MCF 10A (cell line): ENCODE measurements at regions not wholly inside any gene's neighbourhood (a gene's known extent, or its start where the extent isn't known, plus 50 kb on each side); places are given as distances from the start of the nearest gene placed in this dataset.
"Not testable (repeated sequence)": the region's sequence is repeated elsewhere in the genome, so short reads cannot be mapped to it uniquely, and the experiment has no call there.

Experiments used
- BruUV-seq: library from RNA; stranded (reverse); fragments of 400-500 nt; replicated peaks from 2 replicates; lab custom pipeline; 2021; lab: Mats Ljungman, UMichigan
- CTCF ChIA-PET: fragments of 300-600 bp; sonication (Branson Sonifier 250); formaldehyde crosslinking; extraction: SDS; loops from one replicate; lab custom pipeline; 2021; ENCODE audit warnings: antibody characterized with exemption, inconsistent platforms; lab: Yijun Ruan, JAX
- POLR2A ChIA-PET: fragments of 300-600, 350-650 bp; sonication (Branson Sonifier 250); formaldehyde crosslinking; extraction: SDS; loops from one replicate; lab custom pipeline; 2020; ENCODE audit warnings: antibody characterized with exemption, inconsistent platforms; lab: Yijun Ruan, JAX
- DNase-seq: peaks from one replicate; pipeline ENCODE4 v3.0.0-alpha.2; 2018; ENCODE audit not compliant: unreplicated experiment
- H3K27ac Mint-ChIP-seq: one replicate; pipeline ENCODE4 v1.8.0; 2022; ENCODE audit warnings: mild to moderate bottlenecking, low read depth, mixed read lengths; ENCODE audit not compliant: unreplicated experiment
- H3K27me3 Mint-ChIP-seq: one replicate; pipeline ENCODE4 v1.8.0; 2022; ENCODE audit warnings: mixed read lengths; ENCODE audit not compliant: insufficient read depth, unreplicated experiment
- H3K36me3 Mint-ChIP-seq: one replicate; pipeline ENCODE4 v1.8.0; 2022; ENCODE audit warnings: mild to moderate bottlenecking, moderate library complexity, mixed read lengths; ENCODE audit not compliant: insufficient read depth, unreplicated experiment
- H3K4me1 Mint-ChIP-seq: one replicate; pipeline ENCODE4 v1.8.0; 2022; ENCODE audit warnings: mixed read lengths; ENCODE audit not compliant: insufficient read depth, unreplicated experiment
- H3K4me3 Mint-ChIP-seq: one replicate; pipeline ENCODE4 v1.8.0; 2022; ENCODE audit warnings: mild to moderate bottlenecking, moderate library complexity, mixed read lengths; ENCODE audit not compliant: unreplicated experiment
- H3K9me3 Mint-ChIP-seq: one replicate; pipeline ENCODE4 v1.8.0; 2022; ENCODE audit warnings: mixed read lengths; ENCODE audit not compliant: unreplicated experiment
- intact Hi-C: fragments of 100-400 bp; cut with micrococcal nuclease; formaldehyde crosslinking; loops from 2 replicates; pipeline ENCODE4 v1.14.1; 2022
- TF ChIP-seq, protein P1 (sequence below): fragments of 200-600 bp; IDR thresholded peaks from one replicate; pipeline ENCODE4 v1.8.0; 2022; ENCODE audit warnings: antibody characterized with exemption, mild to moderate bottlenecking; ENCODE audit not compliant: unreplicated experiment

DNA sequence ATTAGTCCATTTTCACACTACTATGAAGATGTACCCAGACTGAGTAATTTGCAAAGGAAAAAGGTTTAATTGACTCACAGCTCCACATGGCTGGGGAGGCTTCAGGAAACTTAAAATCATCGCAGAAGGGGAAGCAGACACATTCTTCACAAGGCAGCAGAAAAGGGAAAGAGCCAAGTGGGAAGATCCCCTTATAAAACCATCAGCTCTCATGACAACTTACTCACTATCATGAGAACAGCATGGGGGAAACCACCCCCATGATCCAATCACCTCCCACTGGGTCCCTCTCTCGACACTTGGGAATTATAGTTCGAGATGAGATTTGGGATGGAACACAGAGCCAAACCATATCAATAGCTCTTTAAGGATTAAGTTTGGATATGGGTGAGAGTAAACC is 246.1 kb upstream of the CYRIA start:
- intact Hi-C loops = no loop called here
- H3K27ac Mint-ChIP-seq = no peak overlapping the region
- H3K36me3 Mint-ChIP-seq = no peaks in the 10 kb centered on the region
- no peak for DNase-seq
- H3K27me3 Mint-ChIP-seq = no peaks in the 10 kb centered on the region
- H3K9me3 Mint-ChIP-seq = peaks cover 18% of the 10 kb centered on the region
- BruUV-seq = no TSS peak
- TF ChIP-seq, protein P1, sequence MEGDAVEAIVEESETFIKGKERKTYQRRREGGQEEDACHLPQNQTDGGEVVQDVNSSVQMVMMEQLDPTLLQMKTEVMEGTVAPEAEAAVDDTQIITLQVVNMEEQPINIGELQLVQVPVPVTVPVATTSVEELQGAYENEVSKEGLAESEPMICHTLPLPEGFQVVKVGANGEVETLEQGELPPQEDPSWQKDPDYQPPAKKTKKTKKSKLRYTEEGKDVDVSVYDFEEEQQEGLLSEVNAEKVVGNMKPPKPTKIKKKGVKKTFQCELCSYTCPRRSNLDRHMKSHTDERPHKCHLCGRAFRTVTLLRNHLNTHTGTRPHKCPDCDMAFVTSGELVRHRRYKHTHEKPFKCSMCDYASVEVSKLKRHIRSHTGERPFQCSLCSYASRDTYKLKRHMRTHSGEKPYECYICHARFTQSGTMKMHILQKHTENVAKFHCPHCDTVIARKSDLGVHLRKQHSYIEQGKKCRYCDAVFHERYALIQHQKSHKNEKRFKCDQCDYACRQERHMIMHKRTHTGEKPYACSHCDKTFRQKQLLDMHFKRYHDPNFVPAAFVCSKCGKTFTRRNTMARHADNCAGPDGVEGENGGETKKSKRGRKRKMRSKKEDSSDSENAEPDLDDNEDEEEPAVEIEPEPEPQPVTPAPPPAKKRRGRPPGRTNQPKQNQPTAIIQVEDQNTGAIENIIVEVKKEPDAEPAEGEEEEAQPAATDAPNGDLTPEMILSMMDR = no peak
- POLR2A ChIA-PET = interaction anchor here (1.4 to 1.5 kb wide), 2 partner anchors 9 to 26 kb away, joined by 3 read pairs; no protein-coding TSS in a partner anchor
- H3K4me3 Mint-ChIP-seq = no peak overlapping the region
- H3K4me1 Mint-ChIP-seq = peaks cover 4% of the 10 kb centered on the region
- CTCF ChIA-PET = interaction anchor here (0.6 to 1.1 kb wide), 3 partner anchors 8 to 398 kb away, joined by 3 read pairs; no protein-coding TSS in a partner anchor

DNA sequence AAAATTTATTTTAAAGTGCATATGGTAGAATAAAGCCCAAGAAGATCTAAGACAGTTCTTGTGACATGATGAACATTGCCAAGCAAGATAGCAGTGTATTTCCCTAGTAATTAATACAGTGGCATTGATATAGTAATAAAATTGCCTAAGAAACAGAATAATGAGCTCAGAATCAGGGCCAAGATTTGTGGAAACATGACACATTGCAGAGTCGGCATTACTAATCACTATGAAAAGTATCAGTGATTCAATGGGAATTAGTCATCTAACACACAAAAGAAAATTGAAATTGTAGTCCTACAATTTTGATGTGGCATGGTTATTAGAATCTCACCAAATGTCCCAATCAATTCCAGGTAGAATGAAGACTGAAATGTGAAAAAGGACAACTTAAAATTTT is 243.0 kb upstream of the CYRIA start:
- no peak overlapping the region for H3K4me3 Mint-ChIP-seq
- TF ChIP-seq, protein P1 = no peak
- no peaks in the 10 kb centered on the region for H3K36me3 Mint-ChIP-seq
- H3K27ac Mint-ChIP-seq = no peak overlapping the region
- peaks cover 25% of the 10 kb centered on the region for H3K9me3 Mint-ChIP-seq
- POLR2A ChIA-PET = interaction anchor here (0.6 to 1.8 kb wide), 4 partner anchors 47 to 669 kb away, joined by 3 to 6 read pairs (median 4); no protein-coding TSS in a partner anchor
- no TSS peak for BruUV-seq
- H3K4me1 Mint-ChIP-seq = peaks cover 4% of the 10 kb centered on the region
- H3K27me3 Mint-ChIP-seq = no peaks in the 10 kb centered on the region
- CTCF ChIA-PET = interaction anchor here (0.7 to 1.0 kb wide), 2 partner anchors 136 to 288 kb away, joined by 3 read pairs; no protein-coding TSS in a partner anchor
- peak; percentile 52 for DNase-seq
- intact Hi-C loops = no loop called here

DNA sequence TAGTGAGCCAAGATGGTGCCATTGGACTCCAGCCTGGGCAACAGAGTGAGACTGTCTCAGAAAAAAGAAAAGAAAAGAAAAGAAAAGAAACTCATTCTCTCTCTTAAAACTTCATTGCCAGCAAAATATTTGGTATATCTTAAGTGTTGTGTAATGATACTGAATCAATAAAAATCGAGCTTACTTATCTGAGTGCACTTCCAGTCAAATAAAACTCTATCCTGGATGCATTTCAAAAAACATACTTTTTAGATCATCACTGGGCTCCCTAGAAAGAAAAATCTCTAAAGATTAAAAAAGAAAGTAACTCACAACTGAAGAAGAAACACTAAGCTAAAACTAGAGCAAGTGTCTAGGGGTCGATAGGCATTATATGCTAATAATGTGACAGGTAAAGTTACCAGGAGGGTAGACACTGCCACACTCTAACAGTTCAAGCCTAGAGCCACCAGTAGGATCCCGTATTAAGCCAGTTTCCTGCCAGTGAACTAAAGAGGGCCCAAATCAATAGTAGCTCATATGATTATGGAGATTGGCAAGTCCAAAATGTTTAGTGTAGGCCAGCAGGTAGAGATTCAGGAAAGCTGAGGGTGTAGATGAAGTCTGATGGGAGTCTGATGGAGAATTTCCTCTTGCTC is 242.1 kb upstream of the CYRIA start:
- TF ChIP-seq, protein P1 = no peak
- peaks cover 4% of the 10 kb centered on the region for H3K4me1 Mint-ChIP-seq
- BruUV-seq = no TSS peak

DNA sequence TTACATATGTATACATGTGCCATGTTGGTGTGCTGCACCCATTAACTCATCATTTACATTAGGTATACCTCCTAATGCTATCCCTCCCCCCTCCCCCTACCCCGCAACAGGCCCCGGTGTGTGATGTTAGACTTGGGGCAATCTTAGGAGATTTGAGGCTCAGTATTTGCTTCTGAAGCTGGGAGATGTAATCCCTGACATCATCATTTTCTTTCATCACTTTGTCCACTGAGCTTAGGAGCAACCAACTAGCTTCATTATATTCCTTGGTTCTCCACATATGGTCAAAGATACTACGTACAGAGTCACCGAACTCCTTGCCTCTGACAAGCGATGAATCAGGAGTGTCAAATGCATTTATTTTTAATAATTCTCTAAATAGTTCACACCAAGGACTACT is 239.7 kb upstream of the CYRIA start:
- H3K4me3 Mint-ChIP-seq, DNase-seq, H3K27me3 Mint-ChIP-seq, POLR2A ChIA-PET, intact Hi-C loops, H3K27ac Mint-ChIP-seq, BruUV-seq, H3K4me1 Mint-ChIP-seq, H3K36me3 Mint-ChIP-seq: not testable (repeated sequence)
- peaks cover 15% of the 10 kb centered on the region for H3K9me3 Mint-ChIP-seq
- CTCF ChIA-PET = interaction anchor here (0.6 kb wide), 1 partner anchor 46 kb away, joined by 3 read pairs; no protein-coding TSS in a partner anchor

More for the DNA sequence above, 242.1 kb upstream of the CYRIA start:
- Mint-ChIP-seq H3K36me3 (no peaks in the 10 kb centered on the region), H3K4me3 (no peak overlapping the region), H3K9me3 (peaks cover 25% of the 10 kb centered on the region), H3K27me3 (no peaks in the 10 kb centered on the region), H3K27ac (no peak overlapping the region)
- POLR2A ChIA-PET = interaction anchor here (0.7 to 1.8 kb wide), 3 partner anchors 11 to 64 kb away, joined by 3 to 6 read pairs (median 4); no protein-coding TSS in a partner anchor
- CTCF ChIA-PET = interaction anchor here (0.6 to 1.0 kb wide), 5 partner anchors 43 to 365 kb away, joined by 3 to 4 read pairs (median 3); no protein-coding TSS in a partner anchor
- no peak for DNase-seq
- intact Hi-C loops = no loop called here
